K562 (cell line): ENCODE measurements at regions not wholly inside any gene's neighbourhood (a gene's known extent, or its start where the extent isn't known, plus 50 kb on each side); places are given as distances from the start of the nearest gene placed in this dataset.

Experiments
- CBX2 ChIP-seq: fragments of 200-600 bp; sonication (generic); IDR thresholded peaks from one replicate; pipeline ENCODE4 v1.6.1; 2012; ENCODE audit warnings: mild to moderate bottlenecking, low read length, inconsistent platforms; ENCODE audit not compliant: insufficient read depth, poor library complexity, severe bottlenecking
- DPF2 ChIP-seq: fragments of 450-650 bp; IDR thresholded peaks from 2 replicates; pipeline ENCODE4 v1.6.1; 2016
- EHMT2 ChIP-seq: fragments of 450-650 bp; IDR thresholded peaks from 2 replicates; pipeline ENCODE4 v1.6.1; 2018; ENCODE audit warnings: antibody characterized with exemption
- GTF2B ChIP-seq: IDR thresholded peaks from 2 replicates; pipeline ENCODE4 v1.6.1; 2011; ENCODE audit not compliant: insufficient read length; ENCODE audit errors: extremely low read depth
- JUND ChIP-seq, 2 experiments: IDR thresholded peaks; 2 replicates in 1 of 2; 3 replicates in 1 of 2; pipeline ENCODE4 v1.6.1; 2011; ENCODE audit warnings: borderline replicate concordance in 2 of 2, low read depth in 2 of 2, low read length in 2 of 2, improper control_type of control experiment in 1 of 2, missing biosample characterization in 1 of 2, missing genetic modification characterization in 1 of 2, missing genetic modification reagents in 1 of 2
- MIER1 ChIP-seq: fragments of 450-650 bp; IDR thresholded peaks from 2 replicates; pipeline ENCODE4 v1.6.1; 2016; ENCODE audit warnings: antibody characterized with exemption, mild to moderate bottlenecking, low read depth
- NFXL1 ChIP-seq: fragments of 450-650 bp; formaldehyde crosslinking; IDR thresholded peaks from 2 replicates; pipeline ENCODE4 v1.4.0; 2021; ENCODE audit warnings: mild to moderate bottlenecking
- PRMT5 ChIP-seq: sonication (generic); formaldehyde crosslinking; IDR thresholded peaks from 2 replicates; pipeline ENCODE4 v1.5.0; 2020; ENCODE audit warnings: missing genetic modification reagents
- PTBP1 ChIP-seq: fragments of 200-400 bp; formaldehyde crosslinking; IDR thresholded peaks from 2 replicates; pipeline ENCODE4 v1.6.1; 2017; ENCODE audit warnings: low read depth, low read length
- RBM25 ChIP-seq: fragments of 200-400 bp; formaldehyde crosslinking; IDR thresholded peaks from 2 replicates; pipeline ENCODE4 v1.6.1; 2018; ENCODE audit warnings: low read length, low read depth, moderate library complexity; ENCODE audit not compliant: severe bottlenecking
- RNF219 ChIP-seq: fragments of 250-450 bp; sonication (Bioruptor Pico); IDR thresholded peaks from 2 replicates; pipeline ENCODE4 v1.5.0; 2022; ENCODE audit warnings: mild to moderate bottlenecking
- SAFB ChIP-seq: fragments of 200-400 bp; formaldehyde crosslinking; IDR thresholded peaks from 2 replicates; pipeline ENCODE4 v1.6.1; 2017; ENCODE audit warnings: low read depth, low read length, borderline replicate concordance
- SAFB2 ChIP-seq: fragments of 200-400 bp; formaldehyde crosslinking; IDR thresholded peaks from 2 replicates; pipeline ENCODE4 v1.6.1; 2018; ENCODE audit warnings: borderline replicate concordance, low read length, low read depth, moderate library complexity; ENCODE audit not compliant: severe bottlenecking
- SMARCE1 ChIP-seq: fragments of 450-650 bp; IDR thresholded peaks from 2 replicates; pipeline ENCODE4 v1.7.1; 2016; ENCODE audit warnings: mild to moderate bottlenecking
- TCF7 ChIP-seq: sonication (generic); IDR thresholded peaks from 2 replicates; pipeline ENCODE4 v1.6.1; 2016; ENCODE audit warnings: antibody characterized with exemption, borderline replicate concordance
- TFE3 ChIP-seq: fragments of 450-650 bp; formaldehyde crosslinking; IDR thresholded peaks from 2 replicates; pipeline ENCODE4 v1.4.0; 2020; ENCODE audit warnings: mild to moderate bottlenecking, mixed read lengths
- ZC3H8 ChIP-seq: fragments of 450-650 bp; IDR thresholded peaks from 2 replicates; pipeline ENCODE4 v1.6.1; 2017
- ZNF23 ChIP-seq: fragments of 250-450 bp; sonication (Bioruptor Pico); IDR thresholded peaks from 2 replicates; pipeline ENCODE4 v1.4.0; 2020; ENCODE audit warnings: mild to moderate bottlenecking
- ZNF644 ChIP-seq: fragments of 200-800 bp; sonication (Bioruptor generic); IDR thresholded peaks from 2 replicates; pipeline ENCODE4 v1.6.1; 2016; ENCODE audit warnings: low read depth, missing genetic modification characterization, missing compliant biosample characterization
- ZNF75A ChIP-seq: fragments of 450-650 bp; formaldehyde crosslinking; IDR thresholded peaks from 2 replicates; pipeline ENCODE4 v1.4.0; 2020; ENCODE audit warnings: mild to moderate bottlenecking
- TF ChIP-seq, protein P1 (sequence below): fragments of 200-800 bp; sonication (Bioruptor generic); IDR thresholded peaks from 2 replicates; pipeline ENCODE4 v1.6.1; 2017; ENCODE audit warnings: missing genetic modification characterization, missing compliant biosample characterization

GRCh38 chr11:10379022-10379421, 74.1 kb downstream of the ADM start (continued):
- TF ChIP-seq PRMT5 (CRISPR knock-in tag) (0 out of 2 replicates have a peak, but pooled peaks have one; percentile 51), GTF2B (no peak), RNF219 (CRISPR knock-in tag) (no peak), SAFB2 (no peak), JUND (IDR thresholded peaks at IDR 0.05; ENCODE audit: borderline replicate concordance, low read depth, low read length) (no peak), JUND (tag; IDR thresholded peaks at IDR 0.05; ENCODE audit: borderline replicate concordance, low read depth, low read length) (no peak), MIER1 (peak; percentile 96), ZC3H8 (no peak), NFXL1 (CRISPR knock-in tag) (no peak), ZNF75A (CRISPR knock-in tag) (no peak), PTBP1 (no peak), TCF7 (no peak), TFE3 (CRISPR knock-in tag) (no peak), SAFB (no peak), EHMT2 (peak; percentile 98), RBM25 (no peak), DPF2 (no peak), ZNF644 (tag) (peak; percentile 49; the same call in 1 of the 2 replicates), ZNF23 (CRISPR knock-in tag) (no peak), CBX2 (no peak), SMARCE1 (no peak)
- TF ChIP-seq, protein P1, sequence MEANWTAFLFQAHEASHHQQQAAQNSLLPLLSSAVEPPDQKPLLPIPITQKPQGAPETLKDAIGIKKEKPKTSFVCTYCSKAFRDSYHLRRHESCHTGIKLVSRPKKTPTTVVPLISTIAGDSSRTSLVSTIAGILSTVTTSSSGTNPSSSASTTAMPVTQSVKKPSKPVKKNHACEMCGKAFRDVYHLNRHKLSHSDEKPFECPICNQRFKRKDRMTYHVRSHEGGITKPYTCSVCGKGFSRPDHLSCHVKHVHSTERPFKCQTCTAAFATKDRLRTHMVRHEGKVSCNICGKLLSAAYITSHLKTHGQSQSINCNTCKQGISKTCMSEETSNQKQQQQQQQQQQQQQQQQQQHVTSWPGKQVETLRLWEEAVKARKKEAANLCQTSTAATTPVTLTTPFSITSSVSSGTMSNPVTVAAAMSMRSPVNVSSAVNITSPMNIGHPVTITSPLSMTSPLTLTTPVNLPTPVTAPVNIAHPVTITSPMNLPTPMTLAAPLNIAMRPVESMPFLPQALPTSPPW = peak; percentile 34; the same call in 1 of the 2 replicates
